Keratinocyte (primary cell): ENCODE measurements at regions not wholly inside any gene's neighbourhood (a gene's known extent, or its start where the extent isn't known, plus 50 kb on each side); places are given as distances from the start of the nearest gene placed in this dataset.

Experiments
- DNase-seq: peaks from one replicate; pipeline ENCODE4 v3.0.0-alpha.2; 2011; ENCODE audit warnings: low read depth, missing footprints, low spot score
- FAIRE-seq: peaks from 2 replicates; lab custom pipeline; 2011; peaks lifted over from hg19 to GRCh38; lab: Jason Lieb, UNC
- H2AFZ ChIP-seq: 2 replicates; pipeline ENCODE4 v1.6.0; 2012; ENCODE audit warnings: low read length, control low read depth, inconsistent platforms; ENCODE audit not compliant: control insufficient read depth
- H3K27ac ChIP-seq: 2 replicates; pipeline ENCODE4 v1.5.1; 2011; ENCODE audit warnings: low read length; ENCODE audit not compliant: control insufficient read depth, insufficient read depth
- H3K27me3 ChIP-seq: 3 replicates; pipeline ENCODE4 v1.6.0; 2011; ENCODE audit warnings: low read length; ENCODE audit not compliant: control insufficient read depth, insufficient read depth; ENCODE audit errors: extremely low read depth
- H3K36me3 ChIP-seq, 2 experiments: 2 replicates in 1 of 2; 3 replicates in 1 of 2; pipeline ENCODE4 v1.5.1; 2011; ENCODE audit warnings: low read length in 2 of 2, mild to moderate bottlenecking in 1 of 2; ENCODE audit not compliant: control insufficient read depth in 2 of 2, insufficient read depth in 2 of 2; ENCODE audit errors: extremely low read depth in 1 of 2
- H3K4me1 ChIP-seq: 3 replicates; pipeline ENCODE4 v1.5.1; 2011; ENCODE audit warnings: low read length; ENCODE audit not compliant: control insufficient read depth, insufficient read depth; ENCODE audit errors: extremely low read depth
- H3K4me2 ChIP-seq: 3 replicates; pipeline ENCODE4 v1.6.0; 2011; ENCODE audit warnings: low read depth, low read length; ENCODE audit not compliant: control insufficient read depth, insufficient read depth; ENCODE audit errors: extremely low read depth
- H3K4me3 ChIP-seq, 3 experiments: fragments of 200-600 bp in 1 of 3; sonication (generic) in 1 of 3; 2 replicates in 2 of 3; 3 replicates in 1 of 3; pipeline ENCODE4 v1.5.1; 2011 to 2016; ENCODE audit warnings: low read length in 3 of 3, mild to moderate bottlenecking in 3 of 3, control low read depth in 2 of 3, inconsistent platforms in 1 of 3, low read depth in 1 of 3, mixed read lengths in 1 of 3, mixed run types in 1 of 3, moderate library complexity in 1 of 3; ENCODE audit not compliant: control insufficient read depth in 2 of 3, insufficient read depth in 2 of 3; ENCODE audit errors: extremely low read depth in 1 of 3
- H3K79me2 ChIP-seq: 2 replicates; pipeline ENCODE4 v1.6.0; 2012; ENCODE audit warnings: low read length; ENCODE audit not compliant: control insufficient read depth, insufficient read depth
- H3K9ac ChIP-seq: 3 replicates; pipeline ENCODE4 v1.6.0; 2011; ENCODE audit warnings: low read length; ENCODE audit not compliant: control insufficient read depth, insufficient read depth; ENCODE audit errors: extremely low read depth
- H3K9me1 ChIP-seq: 3 replicates; pipeline ENCODE4 v1.6.0; 2011; ENCODE audit warnings: low read length; ENCODE audit not compliant: control insufficient read depth, insufficient read depth; ENCODE audit errors: extremely low read depth
- H3K9me3 ChIP-seq: 2 replicates; pipeline ENCODE4 v1.5.1; 2012; ENCODE audit warnings: low read depth, low read length; ENCODE audit not compliant: control insufficient read depth
- H4K20me1 ChIP-seq: 3 replicates; pipeline ENCODE4 v1.6.0; 2011; ENCODE audit warnings: low read length; ENCODE audit not compliant: control insufficient read depth, insufficient read depth; ENCODE audit errors: extremely low read depth
- EZH2 ChIP-seq: IDR thresholded peaks from one replicate; pipeline ENCODE4 v1.6.1; 2012; ENCODE audit warnings: inconsistent platforms, mild to moderate bottlenecking, low read length, moderate library complexity
- dilution Hi-C: fragments of 300-500 bp; cut with MboI; formaldehyde crosslinking; loops from one replicate; pipeline ENCODE4 v1.7.0; 2020; ENCODE audit warnings: low sequenced_read_pairs; ENCODE audit not compliant: extremely low pct_ligation_motif_present
- TF ChIP-seq, protein P1 (sequence below), 3 experiments: IDR thresholded peaks in 1 of 3; conservative IDR thresholded peaks in 1 of 3; optimal IDR thresholded peaks in 1 of 3; 2 replicates in 2 of 3; 3 replicates in 1 of 3; pipeline versions ENCODE3 to v1.5.1; 2011; ENCODE audit warnings: low read length in 3 of 3, mild to moderate bottlenecking in 3 of 3, moderate library complexity in 2 of 3, control low read depth in 1 of 3, inconsistent platforms in 1 of 3; ENCODE audit not compliant: insufficient read depth in 2 of 3; ENCODE audit errors: extremely low read depth in 1 of 3

- DNase-seq (no peak), FAIRE-seq (no peak)
- dilution Hi-C loops, result no loop called here
- Histone ChIP-seq H3K9me1 (no peaks in the 10 kb centered on the region), H3K4me1 (no peaks in the 10 kb centered on the region), H3K79me2 (no peaks in the 10 kb centered on the region), H4K20me1 (no peaks in the 10 kb centered on the region), H3K36me3 (no peaks in the 10 kb centered on the region), H3K9ac (no peak overlapping the region), H3K4me3 (no peak overlapping the region), H3K27me3 (no peaks in the 10 kb centered on the region), H3K4me2 (no peak overlapping the region), H2AFZ (no peak overlapping the region), H3K9me3 (no peaks in the 10 kb centered on the region), H3K27ac (no peak overlapping the region)
- no peak for TF ChIP-seq EZH2
- TF ChIP-seq, protein P1, sequence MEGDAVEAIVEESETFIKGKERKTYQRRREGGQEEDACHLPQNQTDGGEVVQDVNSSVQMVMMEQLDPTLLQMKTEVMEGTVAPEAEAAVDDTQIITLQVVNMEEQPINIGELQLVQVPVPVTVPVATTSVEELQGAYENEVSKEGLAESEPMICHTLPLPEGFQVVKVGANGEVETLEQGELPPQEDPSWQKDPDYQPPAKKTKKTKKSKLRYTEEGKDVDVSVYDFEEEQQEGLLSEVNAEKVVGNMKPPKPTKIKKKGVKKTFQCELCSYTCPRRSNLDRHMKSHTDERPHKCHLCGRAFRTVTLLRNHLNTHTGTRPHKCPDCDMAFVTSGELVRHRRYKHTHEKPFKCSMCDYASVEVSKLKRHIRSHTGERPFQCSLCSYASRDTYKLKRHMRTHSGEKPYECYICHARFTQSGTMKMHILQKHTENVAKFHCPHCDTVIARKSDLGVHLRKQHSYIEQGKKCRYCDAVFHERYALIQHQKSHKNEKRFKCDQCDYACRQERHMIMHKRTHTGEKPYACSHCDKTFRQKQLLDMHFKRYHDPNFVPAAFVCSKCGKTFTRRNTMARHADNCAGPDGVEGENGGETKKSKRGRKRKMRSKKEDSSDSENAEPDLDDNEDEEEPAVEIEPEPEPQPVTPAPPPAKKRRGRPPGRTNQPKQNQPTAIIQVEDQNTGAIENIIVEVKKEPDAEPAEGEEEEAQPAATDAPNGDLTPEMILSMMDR (optimal IDR thresholded peaks at IDR 0.05 in 1 of 3, IDR thresholded peaks at IDR 0.05 in 1 of 3, conservative IDR thresholded peaks at IDR 0.05 in 1 of 3; ENCODE audit: extremely low read depth in 1 of 3, insufficient read depth in 2 of 3, low read length in 3 of 3), result no peak
Measured at GRCh38 chr4:162443510-162443909, 279.7 kb upstream of the FSTL5 start.

GRCh38 chr4:162442128-162442527, 278.3 kb upstream of the FSTL5 start:
- Histone ChIP-seq H3K79me2 (no peaks in the 10 kb centered on the region), H2AFZ (no peak overlapping the region), H3K4me1 (no peaks in the 10 kb centered on the region), H3K9me1 (no peaks in the 10 kb centered on the region), H3K9me3 (no peaks in the 10 kb centered on the region), H3K27me3 (no peaks in the 10 kb centered on the region), H3K9ac (no peak overlapping the region), H3K4me2 (no peak overlapping the region), H3K4me3 (no peak overlapping the region), H4K20me1 (no peaks in the 10 kb centered on the region), H3K27ac (no peak overlapping the region), H3K36me3 (no peaks in the 10 kb centered on the region)
- dilution Hi-C loops, result no loop called here
- FAIRE-seq (no peak), DNase-seq (no peak)
- no peak for TF ChIP-seq EZH2
- TF ChIP-seq, protein P1 (optimal IDR thresholded peaks at IDR 0.05 in 1 of 3, IDR thresholded peaks at IDR 0.05 in 1 of 3, conservative IDR thresholded peaks at IDR 0.05 in 1 of 3; ENCODE audit: extremely low read depth in 1 of 3, insufficient read depth in 2 of 3, low read length in 3 of 3), result no peak
